ENCODE measurements at regions not wholly inside any gene's neighbourhood (a gene's known extent, or its start where the extent isn't known, plus 50 kb on each side); places are given as distances from the start of the nearest gene placed in this dataset.
"Not testable (repeated sequence)": the region's sequence is repeated elsewhere in the genome, so short reads cannot be mapped to it uniquely, and the experiment has no call there.

DNA sequence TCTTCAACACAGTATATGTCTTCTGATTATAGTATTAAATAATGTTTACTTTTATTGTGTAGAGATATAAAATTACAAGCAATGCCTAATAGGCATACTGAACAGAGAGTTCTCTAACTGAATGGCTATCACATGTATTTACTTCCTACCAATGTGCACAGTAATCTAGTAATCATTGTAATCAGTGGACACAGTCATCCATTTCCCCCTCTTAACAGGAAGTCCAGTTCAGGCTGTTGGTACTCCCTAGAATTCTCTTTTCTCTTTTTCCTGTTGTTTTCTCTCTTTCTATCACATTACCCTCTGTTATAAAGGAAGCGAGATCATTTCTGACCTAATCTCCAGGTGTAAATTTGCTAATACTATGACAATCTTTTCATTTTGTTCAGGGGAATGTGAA is 172.5 kb downstream of the HTR1B start:
- no peak for TF ChIP-seq CTCF (IDR thresholded peaks at IDR 0.05; ENCODE audit: insufficient read depth, low read depth, low read length)
- Histone ChIP-seq H3K36me3 (ENCODE audit: control insufficient read depth, insufficient read depth, low read length) (no peaks in the 10 kb centered on the region), H3K27me3 (ENCODE audit: control insufficient read depth, insufficient read depth, low read length) (no peaks in the 10 kb centered on the region), H3K4me3 (ENCODE audit: low read depth, low read length) (no peak overlapping the region)
- no peak for DNase-seq (ENCODE audit: low read depth)
- CTCF ChIA-PET: no interaction called here
- POLR2A ChIA-PET: no interaction called here

GRCh38 chr6:77286541-77286940 is 176.8 kb downstream of the HTR1B start:
- no peak for TF ChIP-seq CTCF (IDR thresholded peaks at IDR 0.05; ENCODE audit: insufficient read depth, low read depth, low read length)
- CTCF ChIA-PET: no interaction called here
- Histone ChIP-seq H3K27me3 (ENCODE audit: control insufficient read depth, insufficient read depth, low read length) (no peaks in the 10 kb centered on the region), H3K4me3 (ENCODE audit: low read depth, low read length) (no peak overlapping the region), H3K36me3 (ENCODE audit: control insufficient read depth, insufficient read depth, low read length) (no peaks in the 10 kb centered on the region)
- POLR2A ChIA-PET: no interaction called here
- no peak for DNase-seq (ENCODE audit: low read depth)

DNA sequence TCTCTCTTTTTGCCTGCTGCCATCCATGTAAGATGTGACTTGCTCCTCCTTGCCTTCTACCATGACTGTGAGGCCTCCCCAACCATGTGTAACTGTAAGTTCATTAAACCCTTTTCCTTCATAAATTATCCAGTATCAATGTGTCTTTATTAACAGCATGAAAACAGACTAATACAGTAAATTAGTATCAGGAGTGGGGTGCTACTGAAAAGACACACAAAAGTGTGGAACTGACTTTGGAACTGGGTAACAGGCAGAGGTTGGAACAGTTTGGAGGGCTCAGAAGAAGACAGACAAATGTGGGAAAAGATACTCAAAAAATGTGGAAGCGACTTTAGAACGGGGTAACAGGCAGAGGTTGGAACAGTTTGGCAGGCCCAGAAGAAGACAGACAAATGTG is 189.4 kb downstream of the HTR1B start:
- ChIA-PET POLR2A (no interaction called here), CTCF (no interaction called here)
- H3K36me3 ChIP-seq (ENCODE audit: control insufficient read depth, insufficient read depth, low read length): no peaks in the 10 kb centered on the region
- no peak overlapping the region for H3K4me3 ChIP-seq (ENCODE audit: low read depth, low read length)
- H3K27me3 ChIP-seq (ENCODE audit: control insufficient read depth, insufficient read depth, low read length): no peaks in the 10 kb centered on the region
- no peak for TF ChIP-seq CTCF (IDR thresholded peaks at IDR 0.05; ENCODE audit: insufficient read depth, low read depth, low read length)
- no peak for DNase-seq (ENCODE audit: low read depth)

GRCh38 chr6:77264970-77265369 is 198.3 kb downstream of the HTR1B start:
- DNase-seq (ENCODE audit: low read depth): no peak
- no peak for TF ChIP-seq CTCF (IDR thresholded peaks at IDR 0.05; ENCODE audit: insufficient read depth, low read depth, low read length)
- Histone ChIP-seq H3K27me3 (ENCODE audit: control insufficient read depth, insufficient read depth, low read length) (no peaks in the 10 kb centered on the region), H3K4me3 (ENCODE audit: low read depth, low read length) (no peak overlapping the region), H3K36me3 (ENCODE audit: control insufficient read depth, insufficient read depth, low read length) (no peaks in the 10 kb centered on the region)
- CTCF ChIA-PET: no interaction called here
- POLR2A ChIA-PET: no interaction called here

GRCh38 chr6:77263003-77263402 is 200.3 kb downstream of the HTR1B start:
- Histone ChIP-seq H3K36me3 (ENCODE audit: control insufficient read depth, insufficient read depth, low read length) (no peaks in the 10 kb centered on the region), H3K27me3 (ENCODE audit: control insufficient read depth, insufficient read depth, low read length) (no peaks in the 10 kb centered on the region), H3K4me3 (ENCODE audit: low read depth, low read length) (no peak overlapping the region)
- POLR2A ChIA-PET: no interaction called here
- CTCF ChIA-PET: interaction anchor here (0.6 kb wide), 1 partner anchor 28 kb away, joined by 3 read pairs; no protein-coding TSS in a partner anchor
- no peak for DNase-seq (ENCODE audit: low read depth)
- no peak for TF ChIP-seq CTCF (IDR thresholded peaks at IDR 0.05; ENCODE audit: insufficient read depth, low read depth, low read length)

- POLR2A ChIA-PET; CTCF ChIA-PET; H3K4me3 ChIP-seq (ENCODE audit: low read depth, low read length); H3K27me3 ChIP-seq (ENCODE audit: control insufficient read depth, insufficient read depth, low read length); H3K36me3 ChIP-seq (ENCODE audit: control insufficient read depth, insufficient read depth, low read length); DNase-seq (ENCODE audit: low read depth): not testable (repeated sequence)
Measured at GRCh38 chr6:77251801-77252200, 211.5 kb downstream of the HTR1B start.

Measured in BJ (cell line).